HG03039 (cell line): ENCODE measurements at regions not wholly inside any gene's neighbourhood (a gene's known extent, or its start where the extent isn't known, plus 50 kb on each side); places are given as distances from the start of the nearest gene placed in this dataset.

Experiments
- ATAC-seq: cut with Tn5 transposase; IDR thresholded peaks from one replicate; pipeline ENCODE4 v1.9.1; 2021; ENCODE audit warnings: mild to moderate bottlenecking, moderate library complexity; ENCODE audit not compliant: unreplicated experiment

- ATAC-seq, result no peak
Observed at GRCh38 chr7:155201325-155202087, 96.2 kb upstream of the INSIG1 start.

GRCh38 chr7:155202106-155202871 lies 95.4 kb upstream of the INSIG1 start:
- ATAC-seq, result no peak

GRCh38 chr7:155203059-155203881 lies 94.4 kb upstream of the INSIG1 start:
- no peak for ATAC-seq

GRCh38 chr7:155203882-155204691 lies 93.6 kb upstream of the INSIG1 start:
- no peak for ATAC-seq

GRCh38 chr7:155204744-155205367 lies 92.8 kb upstream of the INSIG1 start:
- no peak for ATAC-seq

GRCh38 chr7:155205368-155206317 lies 92.0 kb upstream of the INSIG1 start:
- peak; percentile 88 for ATAC-seq

GRCh38 chr7:155206318-155207020 lies 91.2 kb upstream of the INSIG1 start:
- peak; percentile 26 for ATAC-seq

GRCh38 chr7:155207326-155208002 lies 90.2 kb upstream of the INSIG1 start:
- ATAC-seq, result no peak

- ATAC-seq, result no peak
Observed at GRCh38 chr7:155208681-155209477, 88.8 kb upstream of the INSIG1 start.

GRCh38 chr7:155209478-155210319 lies 88.0 kb upstream of the INSIG1 start:
- ATAC-seq, result no peak

- ATAC-seq, result no peak
Observed at GRCh38 chr7:155210356-155210755, 87.3 kb upstream of the INSIG1 start.

GRCh38 chr7:155211173-155211572 lies 86.5 kb upstream of the INSIG1 start:
- ATAC-seq, result no peak

- no peak for ATAC-seq
Observed at GRCh38 chr7:155211761-155212160, 85.9 kb upstream of the INSIG1 start.

GRCh38 chr7:155212301-155213015 lies 85.2 kb upstream of the INSIG1 start:
- ATAC-seq, result no peak

- ATAC-seq, result no peak
Observed at GRCh38 chr7:155213385-155213784, 84.3 kb upstream of the INSIG1 start.
